ENCODE measurements at regions not wholly inside any gene's neighbourhood (a gene's known extent, or its start where the extent isn't known, plus 50 kb on each side); places are given as distances from the start of the nearest gene placed in this dataset.

DNA sequence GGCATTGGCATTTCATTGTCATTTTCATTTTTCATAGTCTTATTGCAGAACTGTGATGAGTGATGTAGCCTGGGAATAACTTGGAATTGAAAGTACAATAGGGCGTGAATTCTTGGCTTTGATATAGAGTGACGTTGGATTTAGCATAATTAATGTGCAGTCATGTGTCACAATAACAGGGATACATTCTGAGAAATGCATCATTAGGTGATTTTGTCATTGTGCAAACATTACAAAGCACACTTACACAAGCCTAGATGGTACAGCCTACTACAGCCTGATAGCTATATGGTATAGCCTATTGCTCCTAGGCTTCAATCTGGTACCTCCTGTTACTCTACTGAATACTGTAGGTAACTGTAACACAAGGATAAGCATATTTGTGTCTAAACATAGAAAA, 300.8 kb downstream of the DTHD1 start:
- no peak overlapping the region for H3K27ac ChIP-seq
- H3K9me3 ChIP-seq, result no peaks in the 10 kb centered on the region
- no peak overlapping the region for H3K4me3 ChIP-seq
- intact Hi-C loops (cut with DNase I), result no loop called here
- ATAC-seq (no peak), FAIRE-seq (no peak), DNase-seq (no peak)
- H3K4me1 ChIP-seq, result no peaks in the 10 kb centered on the region
- 46 to 49% methylated on average over 2 of the region's 2 CpGs for WGBS, 2 donors
- TF ChIP-seq, protein P1, sequence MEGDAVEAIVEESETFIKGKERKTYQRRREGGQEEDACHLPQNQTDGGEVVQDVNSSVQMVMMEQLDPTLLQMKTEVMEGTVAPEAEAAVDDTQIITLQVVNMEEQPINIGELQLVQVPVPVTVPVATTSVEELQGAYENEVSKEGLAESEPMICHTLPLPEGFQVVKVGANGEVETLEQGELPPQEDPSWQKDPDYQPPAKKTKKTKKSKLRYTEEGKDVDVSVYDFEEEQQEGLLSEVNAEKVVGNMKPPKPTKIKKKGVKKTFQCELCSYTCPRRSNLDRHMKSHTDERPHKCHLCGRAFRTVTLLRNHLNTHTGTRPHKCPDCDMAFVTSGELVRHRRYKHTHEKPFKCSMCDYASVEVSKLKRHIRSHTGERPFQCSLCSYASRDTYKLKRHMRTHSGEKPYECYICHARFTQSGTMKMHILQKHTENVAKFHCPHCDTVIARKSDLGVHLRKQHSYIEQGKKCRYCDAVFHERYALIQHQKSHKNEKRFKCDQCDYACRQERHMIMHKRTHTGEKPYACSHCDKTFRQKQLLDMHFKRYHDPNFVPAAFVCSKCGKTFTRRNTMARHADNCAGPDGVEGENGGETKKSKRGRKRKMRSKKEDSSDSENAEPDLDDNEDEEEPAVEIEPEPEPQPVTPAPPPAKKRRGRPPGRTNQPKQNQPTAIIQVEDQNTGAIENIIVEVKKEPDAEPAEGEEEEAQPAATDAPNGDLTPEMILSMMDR (IDR thresholded peaks at IDR 0.05), result no peak
- no peaks in the 10 kb centered on the region for H3K27me3 ChIP-seq
- no peaks in the 10 kb centered on the region for H3K36me3 ChIP-seq

DNA sequence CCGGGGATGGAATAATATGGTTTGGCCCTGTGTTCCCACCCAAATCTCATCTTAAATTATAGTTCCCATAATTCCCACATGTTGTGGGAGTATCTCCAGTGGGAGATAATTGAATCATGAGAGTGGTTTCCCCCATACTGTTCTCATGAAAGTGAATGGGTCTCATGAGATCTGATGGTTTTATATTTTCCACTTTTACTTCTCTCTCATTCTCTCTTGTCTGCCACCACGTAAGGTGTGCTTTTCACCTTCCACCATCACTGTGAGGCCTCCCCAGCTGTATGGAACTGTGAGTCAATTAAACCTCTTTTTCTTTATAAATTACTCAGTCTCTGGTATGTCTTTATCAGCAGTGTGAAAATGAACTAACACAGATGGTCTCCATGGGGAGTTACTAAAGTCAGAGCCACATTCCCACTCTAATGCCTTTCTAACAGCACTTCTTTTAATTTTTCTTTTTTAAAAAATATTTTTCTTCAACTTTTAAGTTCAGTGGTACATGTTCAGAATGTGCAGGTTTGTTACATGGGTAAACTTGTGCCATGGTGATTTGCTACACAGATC, 306.6 kb downstream of the DTHD1 start:
- Histone ChIP-seq H3K9me3 (no peaks in the 10 kb centered on the region), H3K36me3 (no peaks in the 10 kb centered on the region), H3K27ac (no peak overlapping the region), H3K4me3 (no peak overlapping the region), H3K4me1 (no peaks in the 10 kb centered on the region), H3K27me3 (no peaks in the 10 kb centered on the region)
- FAIRE-seq (no peak), DNase-seq (no peak), ATAC-seq (no peak)
- 72 to 83% methylated on average over 2 of the region's 2 CpGs for WGBS, 2 donors
- intact Hi-C loops (cut with DNase I), result no loop called here
- TF ChIP-seq, protein P1 (IDR thresholded peaks at IDR 0.05), result no peak

DNA sequence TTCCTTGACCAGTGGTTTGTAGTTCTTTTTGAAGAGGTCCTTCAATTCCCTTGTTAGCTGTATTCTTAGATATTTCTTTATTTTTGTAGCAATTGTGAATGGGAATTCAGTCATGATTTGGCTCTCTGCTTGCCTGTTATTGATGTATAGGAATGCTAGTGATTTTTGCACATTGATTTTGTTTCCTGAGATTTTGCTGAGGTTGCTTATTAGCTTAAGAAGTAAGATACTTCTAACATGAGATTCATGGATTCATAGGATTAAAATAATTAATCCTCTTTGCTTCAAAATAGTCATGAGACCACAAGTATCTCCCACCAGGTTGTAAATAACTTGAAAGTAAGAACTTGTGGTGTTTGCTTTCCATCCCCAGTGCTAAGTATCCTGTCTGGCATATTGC, 308.9 kb downstream of the DTHD1 start:
- no peak for FAIRE-seq
- TF ChIP-seq, protein P1 (IDR thresholded peaks at IDR 0.05), result no peak
- Histone ChIP-seq H3K27me3 (no peaks in the 10 kb centered on the region), H3K4me1 (no peaks in the 10 kb centered on the region), H3K27ac (no peak overlapping the region), H3K4me3 (no peak overlapping the region), H3K9me3 (no peaks in the 10 kb centered on the region), H3K36me3 (no peaks in the 10 kb centered on the region)
- no peak for DNase-seq
- intact Hi-C loops (cut with DNase I), result no loop called here
- no peak for ATAC-seq

DNA sequence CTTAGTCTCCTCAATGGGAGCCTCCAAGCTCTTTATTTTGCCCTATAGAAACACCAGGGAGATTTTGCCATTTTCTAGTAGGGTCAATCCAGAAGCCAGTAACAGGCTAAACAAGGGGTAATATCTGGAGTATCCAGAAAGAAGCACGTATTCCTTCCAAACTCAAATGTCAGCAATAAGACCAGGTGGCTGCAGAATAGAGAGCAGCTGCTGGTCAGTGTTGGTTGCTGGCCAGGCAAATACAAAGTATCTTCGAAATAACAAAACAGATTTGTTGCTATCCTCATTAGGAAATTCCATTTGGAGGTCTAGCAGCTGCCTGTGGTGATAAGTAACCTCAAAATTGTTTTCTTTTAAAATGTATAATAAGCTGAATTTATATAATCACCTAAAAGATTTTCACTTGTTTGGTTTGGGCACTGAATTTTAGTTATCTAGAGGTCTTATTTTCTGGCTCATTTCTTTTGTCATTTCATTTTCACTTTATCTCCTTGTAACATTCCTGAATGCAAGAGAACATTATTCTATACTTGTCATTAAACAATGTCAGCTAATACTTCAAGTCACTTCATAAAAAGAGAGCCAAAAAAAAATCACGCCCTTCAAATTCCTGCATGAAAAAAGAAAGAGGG, 320.6 kb downstream of the DTHD1 start:
- Histone ChIP-seq H3K4me1 (no peaks in the 10 kb centered on the region), H3K27me3 (peaks cover 0 to 3% (median 0%) of the 10 kb centered on the region in 4 donors), H3K4me3 (no peak overlapping the region), H3K27ac (no peak overlapping the region), H3K36me3 (no peaks in the 10 kb centered on the region), H3K9me3 (no peaks in the 10 kb centered on the region)
- TF ChIP-seq, protein P1 (IDR thresholded peaks at IDR 0.05), result no peak
- intact Hi-C loops (cut with DNase I), result no loop called here
- no peak for DNase-seq
- no peak for ATAC-seq
- WGBS, 2 donors, result 47 to 58% methylated on average over 3 of the region's 3 CpGs
- FAIRE-seq, result no peak

DNA sequence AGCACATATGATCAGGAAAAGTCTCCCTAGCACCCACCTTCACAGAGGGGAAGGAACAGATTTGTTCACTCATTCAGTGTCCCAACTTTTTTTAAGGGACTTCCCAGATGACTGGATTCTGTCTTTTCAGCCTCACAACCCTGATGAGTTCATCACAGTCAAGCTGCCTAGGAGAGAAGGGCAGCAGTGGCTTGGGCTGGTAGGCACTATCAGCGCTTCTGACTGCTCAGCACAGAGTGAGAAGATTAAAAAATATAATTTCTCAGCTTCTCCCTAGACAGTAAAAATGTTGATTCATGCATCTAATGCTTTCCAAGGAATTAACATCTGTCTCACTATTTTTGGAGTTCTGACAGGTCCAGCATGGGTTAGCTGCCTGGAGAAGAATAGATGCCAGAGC, 328.2 kb downstream of the DTHD1 start:
- TF ChIP-seq, protein P1 (IDR thresholded peaks at IDR 0.05), result no peak
- DNase-seq (no peak), ATAC-seq (no peak), FAIRE-seq (no peak)
- H3K27me3 ChIP-seq, result no peaks in the 10 kb centered on the region
- no peak overlapping the region for H3K27ac ChIP-seq
- 40 to 56% methylated on average over 1 of the region's 1 CpG for WGBS, 2 donors
- H3K9me3 ChIP-seq, result no peaks in the 10 kb centered on the region
- H3K4me3 ChIP-seq, result no peak overlapping the region
- intact Hi-C loops (cut with DNase I), result no loop called here
- H3K4me1 ChIP-seq, result no peaks in the 10 kb centered on the region
- H3K36me3 ChIP-seq, result no peaks in the 10 kb centered on the region
